WTC11 (cell line): ENCODE measurements at regions not wholly inside any gene's neighbourhood (a gene's known extent, or its start where the extent isn't known, plus 50 kb on each side); places are given as distances from the start of the nearest gene placed in this dataset.
A peak's percentile ranks its signal among the peaks of the same experiment; 100 is the strongest.

ENCODE experiments used
- ATAC-seq: fragments of 200-7000 bp; cut with Tn5 transposase; 2 replicates; pipeline ENCODE4 v1.10.0; 2021; ENCODE audit warnings: mild to moderate bottlenecking, moderate library complexity
- CTCF ChIA-PET: fragments of 300-600 bp; sonication (Branson Sonifier 250); formaldehyde crosslinking; loops from one replicate; lab custom pipeline; 2021; ENCODE audit warnings: antibody characterized with exemption; lab: Charles Lee
- POLR2A ChIA-PET: fragments of 350-600 bp; sonication (Branson Sonifier 250); formaldehyde crosslinking; loops from one replicate; lab custom pipeline; 2021; ENCODE audit warnings: antibody characterized with exemption; lab: Charles Lee
- DNase-seq: peaks from one replicate; pipeline ENCODE4 v3.0.0; 2021; ENCODE audit warnings: low spot score
- H3K27ac Mint-ChIP-seq: 2 replicates; pipeline ENCODE4 v1.8.0; 2021; ENCODE audit warnings: mixed read lengths
- H3K27me3 Mint-ChIP-seq: 2 replicates; pipeline ENCODE4 v1.8.0; 2021; ENCODE audit warnings: low read depth, mild to moderate bottlenecking, moderate library complexity, mixed read lengths
- H3K36me3 Mint-ChIP-seq: 2 replicates; pipeline ENCODE4 v1.8.0; 2021; ENCODE audit warnings: mixed read lengths
- H3K4me1 Mint-ChIP-seq: 2 replicates; pipeline ENCODE4 v1.8.0; 2022; ENCODE audit warnings: mixed read lengths
- H3K4me3 Mint-ChIP-seq: 2 replicates; pipeline ENCODE4 v1.8.0; 2021; ENCODE audit warnings: mild to moderate bottlenecking, moderate library complexity, mixed read lengths
- H3K9me3 Mint-ChIP-seq: 2 replicates; pipeline ENCODE4 v1.8.0; 2021; ENCODE audit warnings: mixed read lengths
- CBFB ChIP-seq: sonication (generic); formaldehyde crosslinking; IDR thresholded peaks from 2 replicates; pipeline ENCODE4 v1.8.1; 2022; ENCODE audit warnings: mild to moderate bottlenecking, low read depth, missing genetic modification reagents
- MXD4 ChIP-seq: fragments of 250-450 bp; sonication (Bioruptor Pico); IDR thresholded peaks from 2 replicates; pipeline ENCODE4 v1.8.0; 2021; ENCODE audit warnings: mild to moderate bottlenecking, moderate library complexity, borderline replicate concordance
- RELA ChIP-seq: sonication (generic); formaldehyde crosslinking; IDR thresholded peaks from 2 replicates; pipeline ENCODE4 v1.8.1; 2022; ENCODE audit warnings: missing genetic modification reagents, mild to moderate bottlenecking, borderline replicate concordance
- TEAD1 ChIP-seq: sonication (generic); formaldehyde crosslinking; IDR thresholded peaks from 2 replicates; pipeline ENCODE4 v1.8.0; 2022; ENCODE audit warnings: mild to moderate bottlenecking, missing genetic modification reagents
- ZNF219 ChIP-seq: sonication (generic); formaldehyde crosslinking; IDR thresholded peaks from 2 replicates; pipeline ENCODE4 v1.8.0; 2023; ENCODE audit warnings: missing genetic modification reagents, mild to moderate bottlenecking, borderline replicate concordance
- ZNF317 ChIP-seq: sonication (generic); formaldehyde crosslinking; IDR thresholded peaks from 2 replicates; pipeline ENCODE4 v1.8.1; 2023; ENCODE audit warnings: low read depth, mild to moderate bottlenecking, moderate library complexity, missing genetic modification reagents, borderline replicate concordance
- ZNF416 ChIP-seq: fragments of 250-450 bp; sonication (Bioruptor Pico); IDR thresholded peaks from 2 replicates; pipeline ENCODE4 v1.9.0; 2021; ENCODE audit warnings: mild to moderate bottlenecking, inconsistent platforms
- ZNF671 ChIP-seq: fragments of 250-450 bp; sonication (Bioruptor Pico); IDR thresholded peaks from 2 replicates; pipeline ENCODE4 v1.8.0; 2021; ENCODE audit warnings: mild to moderate bottlenecking
- TF ChIP-seq, protein P1 (sequence below): sonication (generic); formaldehyde crosslinking; IDR thresholded peaks from 2 replicates; pipeline ENCODE4 v1.8.1; 2022; ENCODE audit warnings: mild to moderate bottlenecking, missing genetic modification reagents, moderate library complexity, borderline replicate concordance
- TF ChIP-seq, protein P2 (sequence below): sonication (generic); formaldehyde crosslinking; IDR thresholded peaks from 2 replicates; pipeline ENCODE4 v1.8.0; 2022; ENCODE audit warnings: mild to moderate bottlenecking, missing genetic modification reagents
- TF ChIP-seq, protein P3 (sequence below): fragments of 250-450 bp; sonication (Bioruptor Pico); IDR thresholded peaks from 2 replicates; pipeline ENCODE4 v2.1.2; 2022; ENCODE audit warnings: mild to moderate bottlenecking, moderate library complexity
- TF ChIP-seq, protein P4 (sequence below): sonication (generic); formaldehyde crosslinking; IDR thresholded peaks from 2 replicates; pipeline ENCODE4 v1.8.1; 2022; ENCODE audit warnings: low read depth, mild to moderate bottlenecking, moderate library complexity, missing genetic modification reagents, borderline replicate concordance
- TF ChIP-seq, protein P5 (sequence below): sonication (generic); formaldehyde crosslinking; IDR thresholded peaks from 2 replicates; pipeline ENCODE4 v1.8.1; 2022; ENCODE audit warnings: mild to moderate bottlenecking, moderate library complexity, missing genetic modification reagents
- TF ChIP-seq, protein P6 (sequence below): fragments of 250-450 bp; sonication (Bioruptor Pico); IDR thresholded peaks from 2 replicates; pipeline ENCODE4 v1.9.0; 2021; ENCODE audit warnings: moderate library complexity, mild to moderate bottlenecking, inconsistent platforms, borderline replicate concordance
- TF ChIP-seq, protein P7 (sequence below): sonication (generic); formaldehyde crosslinking; IDR thresholded peaks from 2 replicates; pipeline ENCODE4 v1.8.0; 2023; ENCODE audit warnings: missing genetic modification reagents
- TF ChIP-seq, protein P8 (sequence below): fragments of 250-450 bp; sonication (Bioruptor Pico); IDR thresholded peaks from 2 replicates; pipeline ENCODE4 v1.9.0; 2021; ENCODE audit warnings: mild to moderate bottlenecking
- TF ChIP-seq, protein P9 (sequence below): sonication (generic); formaldehyde crosslinking; IDR thresholded peaks from 2 replicates; pipeline ENCODE4 v1.8.1; 2022; ENCODE audit warnings: missing genetic modification reagents, borderline replicate concordance
- TF ChIP-seq, protein P10 (sequence below): sonication (generic); formaldehyde crosslinking; IDR thresholded peaks from 2 replicates; pipeline ENCODE4 v1.8.0; 2022; ENCODE audit warnings: missing genetic modification reagents

DNA sequence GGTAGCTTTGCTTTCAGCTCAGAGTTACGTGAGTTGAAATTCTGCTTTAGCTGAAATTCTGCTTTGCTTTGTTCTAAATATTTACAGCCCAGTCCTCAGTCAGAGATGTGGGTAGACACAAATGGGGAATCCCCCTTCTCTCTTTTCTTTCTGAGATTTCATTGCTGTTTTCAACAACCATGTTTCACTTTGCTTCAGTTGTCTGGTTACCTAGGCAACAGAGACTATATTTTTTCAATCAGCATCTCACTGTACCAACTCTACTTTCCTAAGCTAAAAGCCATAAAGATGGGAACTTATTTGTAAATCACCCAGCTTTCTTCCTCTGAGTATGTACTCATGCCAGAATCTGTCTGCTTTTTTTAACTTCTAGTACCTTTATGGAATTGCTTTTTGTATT is 509.0 kb downstream of the OLFM4 start (continued):
- TF ChIP-seq, protein P1, sequence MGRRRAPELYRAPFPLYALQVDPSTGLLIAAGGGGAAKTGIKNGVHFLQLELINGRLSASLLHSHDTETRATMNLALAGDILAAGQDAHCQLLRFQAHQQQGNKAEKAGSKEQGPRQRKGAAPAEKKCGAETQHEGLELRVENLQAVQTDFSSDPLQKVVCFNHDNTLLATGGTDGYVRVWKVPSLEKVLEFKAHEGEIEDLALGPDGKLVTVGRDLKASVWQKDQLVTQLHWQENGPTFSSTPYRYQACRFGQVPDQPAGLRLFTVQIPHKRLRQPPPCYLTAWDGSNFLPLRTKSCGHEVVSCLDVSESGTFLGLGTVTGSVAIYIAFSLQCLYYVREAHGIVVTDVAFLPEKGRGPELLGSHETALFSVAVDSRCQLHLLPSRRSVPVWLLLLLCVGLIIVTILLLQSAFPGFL (CRISPR knock-in tag), result no peak
- TF ChIP-seq ZNF317 (CRISPR knock-in tag) (no peak), ZNF416 (CRISPR knock-in tag) (no peak), ZNF671 (CRISPR knock-in tag) (no peak), CBFB (no peak)
- TF ChIP-seq, protein P2, sequence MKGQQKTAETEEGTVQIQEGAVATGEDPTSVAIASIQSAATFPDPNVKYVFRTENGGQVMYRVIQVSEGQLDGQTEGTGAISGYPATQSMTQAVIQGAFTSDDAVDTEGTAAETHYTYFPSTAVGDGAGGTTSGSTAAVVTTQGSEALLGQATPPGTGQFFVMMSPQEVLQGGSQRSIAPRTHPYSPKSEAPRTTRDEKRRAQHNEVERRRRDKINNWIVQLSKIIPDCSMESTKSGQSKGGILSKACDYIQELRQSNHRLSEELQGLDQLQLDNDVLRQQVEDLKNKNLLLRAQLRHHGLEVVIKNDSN, result no peak

DNA sequence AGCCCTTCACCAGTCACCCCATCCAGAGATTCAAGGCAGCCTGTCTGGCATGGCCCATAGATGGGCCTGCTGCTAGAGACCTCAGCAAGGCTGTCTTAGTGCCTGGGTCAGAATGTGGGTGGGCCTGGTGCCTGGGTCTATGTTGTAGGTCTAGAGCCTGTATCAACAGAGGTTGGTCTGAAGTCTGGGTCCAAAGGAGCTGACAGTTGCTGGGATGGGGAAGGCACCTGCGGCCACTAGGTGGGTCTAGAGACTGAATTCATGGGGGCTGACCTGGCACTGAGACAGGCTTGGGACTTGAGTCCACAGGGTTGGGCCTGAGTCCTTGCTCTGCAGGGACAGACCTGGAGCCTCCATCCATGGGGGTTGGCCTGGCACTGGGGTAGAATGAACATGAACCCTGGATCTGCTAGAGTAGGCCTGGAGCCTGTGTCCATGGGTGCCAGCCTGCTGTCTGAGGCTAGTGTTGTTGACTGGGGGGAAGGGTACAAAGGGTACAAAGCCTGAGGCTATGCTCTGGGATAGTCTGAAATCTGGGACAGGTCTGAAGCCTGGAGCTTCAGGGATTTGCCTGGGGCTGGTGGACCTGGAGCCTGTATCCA is 516.8 kb downstream of the OLFM4 start:
- no peaks in the 10 kb centered on the region for H3K27me3 Mint-ChIP-seq
- ChIA-PET POLR2A (no interaction called here), CTCF (interaction anchor here (0.6 to 1.8 kb wide), 6 partner anchors 9 to 295 kb away, joined by 3 to 5 read pairs (median 4); no protein-coding TSS in a partner anchor)
- no peak overlapping the region for H3K27ac Mint-ChIP-seq
- H3K36me3 Mint-ChIP-seq, result no peaks in the 10 kb centered on the region
- ATAC-seq (peak; percentile 98), DNase-seq (peak; percentile 48)
- H3K4me3 Mint-ChIP-seq, result no peak overlapping the region
- H3K4me1 Mint-ChIP-seq, result no peaks in the 10 kb centered on the region
- no peaks in the 10 kb centered on the region for H3K9me3 Mint-ChIP-seq
- TF ChIP-seq, protein P3, sequence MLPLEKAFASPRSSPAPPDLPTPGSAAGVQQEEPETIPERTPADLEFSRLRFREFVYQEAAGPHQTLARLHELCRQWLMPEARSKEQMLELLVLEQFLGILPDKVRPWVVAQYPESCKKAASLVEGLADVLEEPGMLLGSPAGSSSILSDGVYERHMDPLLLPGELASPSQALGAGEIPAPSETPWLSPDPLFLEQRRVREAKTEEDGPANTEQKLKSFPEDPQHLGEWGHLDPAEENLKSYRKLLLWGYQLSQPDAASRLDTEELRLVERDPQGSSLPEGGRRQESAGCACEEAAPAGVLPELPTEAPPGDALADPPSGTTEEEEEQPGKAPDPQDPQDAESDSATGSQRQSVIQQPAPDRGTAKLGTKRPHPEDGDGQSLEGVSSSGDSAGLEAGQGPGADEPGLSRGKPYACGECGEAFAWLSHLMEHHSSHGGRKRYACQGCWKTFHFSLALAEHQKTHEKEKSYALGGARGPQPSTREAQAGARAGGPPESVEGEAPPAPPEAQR (CRISPR knock-in tag), result no peak
- TF ChIP-seq TEAD1 (CRISPR knock-in tag) (no peak), ZNF219 (no peak), MXD4 (CRISPR knock-in tag) (no peak), RELA (no peak)
- TF ChIP-seq, protein P4, sequence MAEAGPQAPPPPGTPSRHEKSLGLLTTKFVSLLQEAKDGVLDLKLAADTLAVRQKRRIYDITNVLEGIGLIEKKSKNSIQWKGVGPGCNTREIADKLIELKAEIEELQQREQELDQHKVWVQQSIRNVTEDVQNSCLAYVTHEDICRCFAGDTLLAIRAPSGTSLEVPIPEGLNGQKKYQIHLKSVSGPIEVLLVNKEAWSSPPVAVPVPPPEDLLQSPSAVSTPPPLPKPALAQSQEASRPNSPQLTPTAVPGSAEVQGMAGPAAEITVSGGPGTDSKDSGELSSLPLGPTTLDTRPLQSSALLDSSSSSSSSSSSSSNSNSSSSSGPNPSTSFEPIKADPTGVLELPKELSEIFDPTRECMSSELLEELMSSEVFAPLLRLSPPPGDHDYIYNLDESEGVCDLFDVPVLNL, result no peak
- TF ChIP-seq, protein P5, sequence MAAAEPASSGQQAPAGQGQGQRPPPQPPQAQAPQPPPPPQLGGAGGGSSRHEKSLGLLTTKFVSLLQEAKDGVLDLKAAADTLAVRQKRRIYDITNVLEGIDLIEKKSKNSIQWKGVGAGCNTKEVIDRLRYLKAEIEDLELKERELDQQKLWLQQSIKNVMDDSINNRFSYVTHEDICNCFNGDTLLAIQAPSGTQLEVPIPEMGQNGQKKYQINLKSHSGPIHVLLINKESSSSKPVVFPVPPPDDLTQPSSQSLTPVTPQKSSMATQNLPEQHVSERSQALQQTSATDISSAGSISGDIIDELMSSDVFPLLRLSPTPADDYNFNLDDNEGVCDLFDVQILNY, result no peak
- TF ChIP-seq, protein P6, sequence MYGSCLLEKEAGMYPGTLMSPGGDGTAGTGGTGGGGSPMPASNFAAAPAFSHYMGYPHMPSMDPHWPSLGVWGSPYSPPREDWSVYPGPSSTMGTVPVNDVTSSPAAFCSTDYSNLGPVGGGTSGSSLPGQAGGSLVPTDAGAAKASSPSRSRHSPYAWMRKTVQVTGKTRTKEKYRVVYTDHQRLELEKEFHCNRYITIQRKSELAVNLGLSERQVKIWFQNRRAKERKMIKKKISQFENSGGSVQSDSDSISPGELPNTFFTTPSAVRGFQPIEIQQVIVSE (CRISPR knock-in tag), result no peak
- TF ChIP-seq, protein P1 (CRISPR knock-in tag), result no peak
- TF ChIP-seq, protein P7, sequence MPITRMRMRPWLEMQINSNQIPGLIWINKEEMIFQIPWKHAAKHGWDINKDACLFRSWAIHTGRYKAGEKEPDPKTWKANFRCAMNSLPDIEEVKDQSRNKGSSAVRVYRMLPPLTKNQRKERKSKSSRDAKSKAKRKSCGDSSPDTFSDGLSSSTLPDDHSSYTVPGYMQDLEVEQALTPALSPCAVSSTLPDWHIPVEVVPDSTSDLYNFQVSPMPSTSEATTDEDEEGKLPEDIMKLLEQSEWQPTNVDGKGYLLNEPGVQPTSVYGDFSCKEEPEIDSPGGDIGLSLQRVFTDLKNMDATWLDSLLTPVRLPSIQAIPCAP (CRISPR knock-in tag), result no peak
- TF ChIP-seq, protein P8, sequence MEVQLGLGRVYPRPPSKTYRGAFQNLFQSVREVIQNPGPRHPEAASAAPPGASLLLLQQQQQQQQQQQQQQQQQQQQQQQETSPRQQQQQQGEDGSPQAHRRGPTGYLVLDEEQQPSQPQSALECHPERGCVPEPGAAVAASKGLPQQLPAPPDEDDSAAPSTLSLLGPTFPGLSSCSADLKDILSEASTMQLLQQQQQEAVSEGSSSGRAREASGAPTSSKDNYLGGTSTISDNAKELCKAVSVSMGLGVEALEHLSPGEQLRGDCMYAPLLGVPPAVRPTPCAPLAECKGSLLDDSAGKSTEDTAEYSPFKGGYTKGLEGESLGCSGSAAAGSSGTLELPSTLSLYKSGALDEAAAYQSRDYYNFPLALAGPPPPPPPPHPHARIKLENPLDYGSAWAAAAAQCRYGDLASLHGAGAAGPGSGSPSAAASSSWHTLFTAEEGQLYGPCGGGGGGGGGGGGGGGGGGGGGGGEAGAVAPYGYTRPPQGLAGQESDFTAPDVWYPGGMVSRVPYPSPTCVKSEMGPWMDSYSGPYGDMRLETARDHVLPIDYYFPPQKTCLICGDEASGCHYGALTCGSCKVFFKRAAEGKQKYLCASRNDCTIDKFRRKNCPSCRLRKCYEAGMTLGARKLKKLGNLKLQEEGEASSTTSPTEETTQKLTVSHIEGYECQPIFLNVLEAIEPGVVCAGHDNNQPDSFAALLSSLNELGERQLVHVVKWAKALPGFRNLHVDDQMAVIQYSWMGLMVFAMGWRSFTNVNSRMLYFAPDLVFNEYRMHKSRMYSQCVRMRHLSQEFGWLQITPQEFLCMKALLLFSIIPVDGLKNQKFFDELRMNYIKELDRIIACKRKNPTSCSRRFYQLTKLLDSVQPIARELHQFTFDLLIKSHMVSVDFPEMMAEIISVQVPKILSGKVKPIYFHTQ (CRISPR knock-in tag), result no peak
- TF ChIP-seq, protein P9, sequence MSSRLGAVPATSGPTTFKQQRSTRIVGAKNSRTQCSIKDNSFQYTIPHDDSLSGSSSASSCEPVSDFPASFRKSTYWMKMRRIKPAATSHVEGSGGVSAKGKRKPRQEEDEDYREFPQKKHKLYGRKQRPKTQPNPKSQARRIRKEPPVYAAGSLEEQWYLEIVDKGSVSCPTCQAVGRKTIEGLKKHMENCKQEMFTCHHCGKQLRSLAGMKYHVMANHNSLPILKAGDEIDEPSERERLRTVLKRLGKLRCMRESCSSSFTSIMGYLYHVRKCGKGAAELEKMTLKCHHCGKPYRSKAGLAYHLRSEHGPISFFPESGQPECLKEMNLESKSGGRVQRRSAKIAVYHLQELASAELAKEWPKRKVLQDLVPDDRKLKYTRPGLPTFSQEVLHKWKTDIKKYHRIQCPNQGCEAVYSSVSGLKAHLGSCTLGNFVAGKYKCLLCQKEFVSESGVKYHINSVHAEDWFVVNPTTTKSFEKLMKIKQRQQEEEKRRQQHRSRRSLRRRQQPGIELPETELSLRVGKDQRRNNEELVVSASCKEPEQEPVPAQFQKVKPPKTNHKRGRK (CRISPR knock-in tag), result no peak
- TF ChIP-seq, protein P10, sequence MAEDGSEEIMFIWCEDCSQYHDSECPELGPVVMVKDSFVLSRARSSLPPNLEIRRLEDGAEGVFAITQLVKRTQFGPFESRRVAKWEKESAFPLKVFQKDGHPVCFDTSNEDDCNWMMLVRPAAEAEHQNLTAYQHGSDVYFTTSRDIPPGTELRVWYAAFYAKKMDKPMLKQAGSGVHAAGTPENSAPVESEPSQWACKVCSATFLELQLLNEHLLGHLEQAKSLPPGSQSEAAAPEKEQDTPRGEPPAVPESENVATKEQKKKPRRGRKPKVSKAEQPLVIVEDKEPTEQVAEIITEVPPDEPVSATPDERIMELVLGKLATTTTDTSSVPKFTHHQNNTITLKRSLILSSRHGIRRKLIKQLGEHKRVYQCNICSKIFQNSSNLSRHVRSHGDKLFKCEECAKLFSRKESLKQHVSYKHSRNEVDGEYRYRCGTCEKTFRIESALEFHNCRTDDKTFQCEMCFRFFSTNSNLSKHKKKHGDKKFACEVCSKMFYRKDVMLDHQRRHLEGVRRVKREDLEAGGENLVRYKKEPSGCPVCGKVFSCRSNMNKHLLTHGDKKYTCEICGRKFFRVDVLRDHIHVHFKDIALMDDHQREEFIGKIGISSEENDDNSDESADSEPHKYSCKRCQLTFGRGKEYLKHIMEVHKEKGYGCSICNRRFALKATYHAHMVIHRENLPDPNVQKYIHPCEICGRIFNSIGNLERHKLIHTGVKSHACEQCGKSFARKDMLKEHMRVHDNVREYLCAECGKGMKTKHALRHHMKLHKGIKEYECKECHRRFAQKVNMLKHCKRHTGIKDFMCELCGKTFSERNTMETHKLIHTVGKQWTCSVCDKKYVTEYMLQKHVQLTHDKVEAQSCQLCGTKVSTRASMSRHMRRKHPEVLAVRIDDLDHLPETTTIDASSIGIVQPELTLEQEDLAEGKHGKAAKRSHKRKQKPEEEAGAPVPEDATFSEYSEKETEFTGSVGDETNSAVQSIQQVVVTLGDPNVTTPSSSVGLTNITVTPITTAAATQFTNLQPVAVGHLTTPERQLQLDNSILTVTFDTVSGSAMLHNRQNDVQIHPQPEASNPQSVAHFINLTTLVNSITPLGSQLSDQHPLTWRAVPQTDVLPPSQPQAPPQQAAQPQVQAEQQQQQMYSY, result no peak
